ENCODE measurements at regions not wholly inside any gene's neighbourhood (a gene's known extent, or its start where the extent isn't known, plus 50 kb on each side); places are given as distances from the start of the nearest gene placed in this dataset.

DNA sequence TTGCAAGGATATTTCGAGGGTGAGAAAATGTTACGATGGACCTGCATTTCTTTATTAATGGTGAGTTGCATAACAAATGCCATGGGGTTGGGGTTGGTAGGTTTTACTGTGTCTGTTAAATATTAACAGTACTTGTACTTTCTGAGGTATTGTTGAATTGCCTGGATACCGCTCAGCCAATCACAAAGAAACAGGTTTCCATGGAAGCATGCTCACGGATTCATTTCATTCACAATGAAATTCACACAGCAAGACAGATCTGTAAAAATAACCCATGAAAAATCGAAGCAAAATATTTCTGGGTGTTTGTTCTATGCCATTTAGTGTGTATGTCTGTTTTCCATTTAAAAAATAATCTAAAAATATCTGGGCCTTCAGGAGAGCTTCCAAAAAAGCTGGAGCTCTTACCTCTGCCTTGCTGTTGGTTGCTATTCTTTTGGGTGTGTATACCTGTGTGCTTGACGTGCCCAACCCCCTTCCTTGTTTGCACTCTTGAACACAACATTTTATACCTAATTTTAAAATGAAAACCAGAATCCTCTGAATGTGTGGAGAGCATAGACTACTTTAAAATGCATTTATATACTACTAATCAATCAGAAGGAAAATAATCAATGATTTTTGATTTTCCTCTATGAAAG is 479.8 kb upstream of the TBL1XR1 start:
- TF ChIP-seq POLR2A (IDR thresholded peaks at IDR 0.05): no peak
- TF ChIP-seq, protein P1, sequence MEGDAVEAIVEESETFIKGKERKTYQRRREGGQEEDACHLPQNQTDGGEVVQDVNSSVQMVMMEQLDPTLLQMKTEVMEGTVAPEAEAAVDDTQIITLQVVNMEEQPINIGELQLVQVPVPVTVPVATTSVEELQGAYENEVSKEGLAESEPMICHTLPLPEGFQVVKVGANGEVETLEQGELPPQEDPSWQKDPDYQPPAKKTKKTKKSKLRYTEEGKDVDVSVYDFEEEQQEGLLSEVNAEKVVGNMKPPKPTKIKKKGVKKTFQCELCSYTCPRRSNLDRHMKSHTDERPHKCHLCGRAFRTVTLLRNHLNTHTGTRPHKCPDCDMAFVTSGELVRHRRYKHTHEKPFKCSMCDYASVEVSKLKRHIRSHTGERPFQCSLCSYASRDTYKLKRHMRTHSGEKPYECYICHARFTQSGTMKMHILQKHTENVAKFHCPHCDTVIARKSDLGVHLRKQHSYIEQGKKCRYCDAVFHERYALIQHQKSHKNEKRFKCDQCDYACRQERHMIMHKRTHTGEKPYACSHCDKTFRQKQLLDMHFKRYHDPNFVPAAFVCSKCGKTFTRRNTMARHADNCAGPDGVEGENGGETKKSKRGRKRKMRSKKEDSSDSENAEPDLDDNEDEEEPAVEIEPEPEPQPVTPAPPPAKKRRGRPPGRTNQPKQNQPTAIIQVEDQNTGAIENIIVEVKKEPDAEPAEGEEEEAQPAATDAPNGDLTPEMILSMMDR (IDR thresholded peaks at IDR 0.05 in 4 of 5, conservative IDR thresholded peaks at IDR 0.05 in 1 of 5): no peak
